Keratinocyte (primary cell): ENCODE measurements at regions not wholly inside any gene's neighbourhood (a gene's known extent, or its start where the extent isn't known, plus 50 kb on each side); places are given as distances from the start of the nearest gene placed in this dataset.

Experiments used
- DNase-seq: peaks from one replicate; pipeline ENCODE4 v3.0.0-alpha.2; 2011; ENCODE audit warnings: low read depth, missing footprints, low spot score
- FAIRE-seq: peaks from 2 replicates; lab custom pipeline; 2011; peaks lifted over from hg19 to GRCh38; lab: Jason Lieb, UNC
- H2AFZ ChIP-seq: 2 replicates; pipeline ENCODE4 v1.6.0; 2012; ENCODE audit warnings: low read length, control low read depth, inconsistent platforms; ENCODE audit not compliant: control insufficient read depth
- H3K27ac ChIP-seq: 2 replicates; pipeline ENCODE4 v1.5.1; 2011; ENCODE audit warnings: low read length; ENCODE audit not compliant: control insufficient read depth, insufficient read depth
- H3K27me3 ChIP-seq: 3 replicates; pipeline ENCODE4 v1.6.0; 2011; ENCODE audit warnings: low read length; ENCODE audit not compliant: control insufficient read depth, insufficient read depth; ENCODE audit errors: extremely low read depth
- H3K36me3 ChIP-seq, 2 experiments: 2 replicates in 1 of 2; 3 replicates in 1 of 2; pipeline ENCODE4 v1.5.1; 2011; ENCODE audit warnings: low read length in 2 of 2, mild to moderate bottlenecking in 1 of 2; ENCODE audit not compliant: control insufficient read depth in 2 of 2, insufficient read depth in 2 of 2; ENCODE audit errors: extremely low read depth in 1 of 2
- H3K4me1 ChIP-seq: 3 replicates; pipeline ENCODE4 v1.5.1; 2011; ENCODE audit warnings: low read length; ENCODE audit not compliant: control insufficient read depth, insufficient read depth; ENCODE audit errors: extremely low read depth
- H3K4me2 ChIP-seq: 3 replicates; pipeline ENCODE4 v1.6.0; 2011; ENCODE audit warnings: low read depth, low read length; ENCODE audit not compliant: control insufficient read depth, insufficient read depth; ENCODE audit errors: extremely low read depth
- H3K4me3 ChIP-seq, 3 experiments: fragments of 200-600 bp in 1 of 3; sonication (generic) in 1 of 3; 2 replicates in 2 of 3; 3 replicates in 1 of 3; pipeline ENCODE4 v1.5.1; 2011 to 2016; ENCODE audit warnings: low read length in 3 of 3, mild to moderate bottlenecking in 3 of 3, control low read depth in 2 of 3, inconsistent platforms in 1 of 3, low read depth in 1 of 3, mixed read lengths in 1 of 3, mixed run types in 1 of 3, moderate library complexity in 1 of 3; ENCODE audit not compliant: control insufficient read depth in 2 of 3, insufficient read depth in 2 of 3; ENCODE audit errors: extremely low read depth in 1 of 3
- H3K79me2 ChIP-seq: 2 replicates; pipeline ENCODE4 v1.6.0; 2012; ENCODE audit warnings: low read length; ENCODE audit not compliant: control insufficient read depth, insufficient read depth
- H3K9ac ChIP-seq: 3 replicates; pipeline ENCODE4 v1.6.0; 2011; ENCODE audit warnings: low read length; ENCODE audit not compliant: control insufficient read depth, insufficient read depth; ENCODE audit errors: extremely low read depth
- H3K9me1 ChIP-seq: 3 replicates; pipeline ENCODE4 v1.6.0; 2011; ENCODE audit warnings: low read length; ENCODE audit not compliant: control insufficient read depth, insufficient read depth; ENCODE audit errors: extremely low read depth
- H3K9me3 ChIP-seq: 2 replicates; pipeline ENCODE4 v1.5.1; 2012; ENCODE audit warnings: low read depth, low read length; ENCODE audit not compliant: control insufficient read depth
- H4K20me1 ChIP-seq: 3 replicates; pipeline ENCODE4 v1.6.0; 2011; ENCODE audit warnings: low read length; ENCODE audit not compliant: control insufficient read depth, insufficient read depth; ENCODE audit errors: extremely low read depth
- CTCF ChIP-seq, 3 experiments: IDR thresholded peaks in 1 of 3; conservative IDR thresholded peaks in 1 of 3; optimal IDR thresholded peaks in 1 of 3; 2 replicates in 2 of 3; 3 replicates in 1 of 3; pipeline versions ENCODE3 to v1.5.1; 2011; ENCODE audit warnings: low read length in 3 of 3, mild to moderate bottlenecking in 3 of 3, moderate library complexity in 2 of 3, control low read depth in 1 of 3, inconsistent platforms in 1 of 3; ENCODE audit not compliant: insufficient read depth in 2 of 3; ENCODE audit errors: extremely low read depth in 1 of 3
- EZH2 ChIP-seq: IDR thresholded peaks from one replicate; pipeline ENCODE4 v1.6.1; 2012; ENCODE audit warnings: inconsistent platforms, mild to moderate bottlenecking, low read length, moderate library complexity
- dilution Hi-C: fragments of 300-500 bp; cut with MboI; formaldehyde crosslinking; loops from one replicate; pipeline ENCODE4 v1.7.0; 2020; ENCODE audit warnings: low sequenced_read_pairs; ENCODE audit not compliant: extremely low pct_ligation_motif_present

GRCh38 chr7:26525398-26526264 is 234.0 kb downstream of the SNX10 start:
- no peaks in the 10 kb centered on the region for H3K9me3 ChIP-seq
- H3K4me2 ChIP-seq = no peak overlapping the region
- H3K79me2 ChIP-seq = no peaks in the 10 kb centered on the region
- H2AFZ ChIP-seq = no peak overlapping the region
- FAIRE-seq (no peak), DNase-seq (no peak)
- H3K4me3 ChIP-seq = no peak overlapping the region
- no peak overlapping the region for H3K9ac ChIP-seq
- TF ChIP-seq CTCF (optimal IDR thresholded peaks at IDR 0.05 in 1 of 3, IDR thresholded peaks at IDR 0.05 in 1 of 3, conservative IDR thresholded peaks at IDR 0.05 in 1 of 3; ENCODE audit: extremely low read depth in 1 of 3, insufficient read depth in 2 of 3, low read length in 3 of 3) (no peak), EZH2 (no peak)
- H3K4me1 ChIP-seq = no peaks in the 10 kb centered on the region
- no peaks in the 10 kb centered on the region for H4K20me1 ChIP-seq
- no peak overlapping the region for H3K27ac ChIP-seq
- dilution Hi-C loops = no loop called here
- no peaks in the 10 kb centered on the region for H3K36me3 ChIP-seq
- no peaks in the 10 kb centered on the region for H3K9me1 ChIP-seq
- no peaks in the 10 kb centered on the region for H3K27me3 ChIP-seq

- H3K79me2 ChIP-seq = no peaks in the 10 kb centered on the region
- no peak overlapping the region for H3K4me3 ChIP-seq
- H3K27ac ChIP-seq = no peak overlapping the region
- H3K9me3 ChIP-seq = no peaks in the 10 kb centered on the region
- H2AFZ ChIP-seq = no peak overlapping the region
- no peak overlapping the region for H3K9ac ChIP-seq
- TF ChIP-seq EZH2 (no peak), CTCF (optimal IDR thresholded peaks at IDR 0.05 in 1 of 3, IDR thresholded peaks at IDR 0.05 in 1 of 3, conservative IDR thresholded peaks at IDR 0.05 in 1 of 3; ENCODE audit: extremely low read depth in 1 of 3, insufficient read depth in 2 of 3, low read length in 3 of 3) (no peak)
- no peaks in the 10 kb centered on the region for H3K36me3 ChIP-seq
- no peak for DNase-seq
- no peaks in the 10 kb centered on the region for H3K9me1 ChIP-seq
- no peak for FAIRE-seq
- no peaks in the 10 kb centered on the region for H3K4me1 ChIP-seq
- H3K4me2 ChIP-seq = no peak overlapping the region
- no peaks in the 10 kb centered on the region for H4K20me1 ChIP-seq
- H3K27me3 ChIP-seq = no peaks in the 10 kb centered on the region
- dilution Hi-C loops = no loop called here
Observed at GRCh38 chr7:26526265-26526587, 234.6 kb downstream of the SNX10 start.
